ENCODE measurements at regions not wholly inside any gene's neighbourhood (a gene's known extent, or its start where the extent isn't known, plus 50 kb on each side); places are given as distances from the start of the nearest gene placed in this dataset.

DNA sequence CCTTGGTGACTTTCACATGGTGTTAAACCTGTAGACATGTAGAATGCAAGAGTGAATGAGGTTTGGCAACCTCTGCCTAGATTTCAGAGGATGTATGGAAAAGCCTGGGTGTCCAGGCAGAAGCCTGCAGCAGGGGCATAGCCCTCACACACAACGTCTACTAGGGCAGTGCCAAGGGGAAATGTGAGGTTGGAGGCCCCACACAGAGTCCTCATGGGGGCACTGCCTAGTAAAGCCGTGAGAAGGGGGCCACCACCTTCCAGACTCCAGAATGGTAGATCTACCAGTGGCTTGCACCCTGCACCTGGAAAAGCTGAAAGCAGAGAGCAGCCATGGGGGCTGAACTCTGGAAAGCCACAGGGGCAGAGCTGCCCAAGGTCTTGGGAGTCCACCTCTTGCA is 241.2 kb downstream of the KLF13 start:
- no peaks in the 10 kb centered on the region for H3K4me1 ChIP-seq (ENCODE audit: control insufficient read depth in 5 of 5, insufficient read depth in 5 of 5, low read length in 5 of 5)
- no peak overlapping the region for H3K9ac ChIP-seq (ENCODE audit: insufficient read depth in 1 of 2, low read length in 2 of 2)
- no peaks in the 10 kb centered on the region for H3K27me3 ChIP-seq (ENCODE audit: control insufficient read depth in 3 of 3, insufficient read depth in 3 of 3, low read length in 2 of 3)
- TF ChIP-seq, protein P1, sequence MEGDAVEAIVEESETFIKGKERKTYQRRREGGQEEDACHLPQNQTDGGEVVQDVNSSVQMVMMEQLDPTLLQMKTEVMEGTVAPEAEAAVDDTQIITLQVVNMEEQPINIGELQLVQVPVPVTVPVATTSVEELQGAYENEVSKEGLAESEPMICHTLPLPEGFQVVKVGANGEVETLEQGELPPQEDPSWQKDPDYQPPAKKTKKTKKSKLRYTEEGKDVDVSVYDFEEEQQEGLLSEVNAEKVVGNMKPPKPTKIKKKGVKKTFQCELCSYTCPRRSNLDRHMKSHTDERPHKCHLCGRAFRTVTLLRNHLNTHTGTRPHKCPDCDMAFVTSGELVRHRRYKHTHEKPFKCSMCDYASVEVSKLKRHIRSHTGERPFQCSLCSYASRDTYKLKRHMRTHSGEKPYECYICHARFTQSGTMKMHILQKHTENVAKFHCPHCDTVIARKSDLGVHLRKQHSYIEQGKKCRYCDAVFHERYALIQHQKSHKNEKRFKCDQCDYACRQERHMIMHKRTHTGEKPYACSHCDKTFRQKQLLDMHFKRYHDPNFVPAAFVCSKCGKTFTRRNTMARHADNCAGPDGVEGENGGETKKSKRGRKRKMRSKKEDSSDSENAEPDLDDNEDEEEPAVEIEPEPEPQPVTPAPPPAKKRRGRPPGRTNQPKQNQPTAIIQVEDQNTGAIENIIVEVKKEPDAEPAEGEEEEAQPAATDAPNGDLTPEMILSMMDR (IDR thresholded peaks at IDR 0.05; ENCODE audit: control extremely low read depth, extremely low read depth): no peak
- no peak for ATAC-seq (ENCODE audit: insufficient read depth, low FRiP score)
- no peak overlapping the region for H3K27ac ChIP-seq (ENCODE audit: low read depth in 1 of 2, low read length in 1 of 2)
- 82 to 84% methylated on average over 2 of the region's 2 CpGs for WGBS, 2 donors
- no peak for DNase-seq
- no peak overlapping the region for H3K4me3 ChIP-seq
- peaks cover 0 to 8% (median 2%) of the 10 kb centered on the region in 4 donors for H3K9me3 ChIP-seq (ENCODE audit: control insufficient read depth in 4 of 4, insufficient read depth in 3 of 4, low read length in 3 of 4)
- H3K36me3 ChIP-seq (ENCODE audit: control insufficient read depth in 4 of 4, insufficient read depth in 4 of 4, low read length in 4 of 4): no peaks in the 10 kb centered on the region

GRCh38 chr15:31569836-31570235 is 243.2 kb downstream of the KLF13 start:
- ATAC-seq (ENCODE audit: insufficient read depth, low FRiP score): no peak
- no peak overlapping the region for H3K27ac ChIP-seq (ENCODE audit: low read depth in 1 of 2, low read length in 1 of 2)
- no peak overlapping the region for H3K4me3 ChIP-seq
- no peaks in the 10 kb centered on the region for H3K27me3 ChIP-seq (ENCODE audit: control insufficient read depth in 3 of 3, insufficient read depth in 3 of 3, low read length in 2 of 3)
- no peaks in the 10 kb centered on the region for H3K4me1 ChIP-seq (ENCODE audit: control insufficient read depth in 5 of 5, insufficient read depth in 5 of 5, low read length in 5 of 5)
- no peak overlapping the region for H3K9ac ChIP-seq (ENCODE audit: insufficient read depth in 1 of 2, low read length in 2 of 2)
- DNase-seq: no peak
- 91 to 96% methylated on average over 17 of the region's 17 CpGs for WGBS, 2 donors
- H3K36me3 ChIP-seq (ENCODE audit: control insufficient read depth in 4 of 4, insufficient read depth in 4 of 4, low read length in 4 of 4): no peaks in the 10 kb centered on the region
- TF ChIP-seq, protein P1 (IDR thresholded peaks at IDR 0.05; ENCODE audit: control extremely low read depth, extremely low read depth): no peak
- peaks cover 0 to 8% (median 2%) of the 10 kb centered on the region in 4 donors for H3K9me3 ChIP-seq (ENCODE audit: control insufficient read depth in 4 of 4, insufficient read depth in 3 of 4, low read length in 3 of 4)

GRCh38 chr15:31570591-31570990 is 244.0 kb downstream of the KLF13 start:
- no peak overlapping the region for H3K4me3 ChIP-seq

More at GRCh38 chr15:31570591-31570990, 244.0 kb downstream of the KLF13 start:
- Histone ChIP-seq H3K4me1 (ENCODE audit: control insufficient read depth in 5 of 5, insufficient read depth in 5 of 5, low read length in 5 of 5) (no peaks in the 10 kb centered on the region), H3K36me3 (ENCODE audit: control insufficient read depth in 4 of 4, insufficient read depth in 4 of 4, low read length in 4 of 4) (no peaks in the 10 kb centered on the region), H3K27ac (ENCODE audit: low read depth in 1 of 2, low read length in 1 of 2) (no peak overlapping the region), H3K27me3 (ENCODE audit: control insufficient read depth in 3 of 3, insufficient read depth in 3 of 3, low read length in 2 of 3) (no peaks in the 10 kb centered on the region), H3K9ac (ENCODE audit: insufficient read depth in 1 of 2, low read length in 2 of 2) (no peak overlapping the region), H3K9me3 (ENCODE audit: control insufficient read depth in 4 of 4, insufficient read depth in 3 of 4, low read length in 3 of 4) (peaks cover 0 to 8% (median 2%) of the 10 kb centered on the region in 4 donors)
- no peak for DNase-seq
- 90 to 95% methylated on average over 11 of the region's 11 CpGs for WGBS, 2 donors
- no peak for ATAC-seq (ENCODE audit: insufficient read depth, low FRiP score)
- TF ChIP-seq, protein P1 (IDR thresholded peaks at IDR 0.05; ENCODE audit: control extremely low read depth, extremely low read depth): no peak

Measured in lung (tissue), 11 donors.